GM19455 (cell line): ENCODE measurements at regions not wholly inside any gene's neighbourhood (a gene's known extent, or its start where the extent isn't known, plus 50 kb on each side); places are given as distances from the start of the nearest gene placed in this dataset.
"Not testable (repeated sequence)": the region's sequence is repeated elsewhere in the genome, so short reads cannot be mapped to it uniquely, and the experiment has no call there.

Experiments
- ATAC-seq: cut with Tn5 transposase; IDR thresholded peaks from one replicate; pipeline ENCODE4 v1.9.1; 2021; ENCODE audit not compliant: unreplicated experiment

GRCh38 chr3:70657454-70657853 lies 345.0 kb upstream of the MDFIC2 start:
- ATAC-seq, result no peak

- ATAC-seq, result no peak
These were observed 335.4 kb upstream of the MDFIC2 start for GRCh38 chr3:70647823-70648222.

- ATAC-seq, result no peak
These were observed 334.7 kb upstream of the MDFIC2 start for GRCh38 chr3:70647094-70647493.

GRCh38 chr3:70646635-70647034 lies 334.2 kb upstream of the MDFIC2 start:
- no peak for ATAC-seq

- ATAC-seq, result no peak
These were observed 328.0 kb upstream of the MDFIC2 start for GRCh38 chr3:70640481-70640880.

- no peak for ATAC-seq
These were observed 322.9 kb upstream of the MDFIC2 start for GRCh38 chr3:70635301-70635700.

GRCh38 chr3:70631716-70632307 lies 319.4 kb upstream of the MDFIC2 start:
- no peak for ATAC-seq

GRCh38 chr3:70621451-70621850 lies 309.0 kb upstream of the MDFIC2 start:
- no peak for ATAC-seq

- no peak for ATAC-seq
These were observed 308.5 kb upstream of the MDFIC2 start for GRCh38 chr3:70620956-70621355.

GRCh38 chr3:70620367-70620766 lies 307.9 kb upstream of the MDFIC2 start:
- no peak for ATAC-seq

- no peak for ATAC-seq
These were observed 305.7 kb upstream of the MDFIC2 start for GRCh38 chr3:70618151-70618550.

- ATAC-seq, result not testable (repeated sequence)
These were observed 304.9 kb upstream of the MDFIC2 start for GRCh38 chr3:70617349-70617748.

GRCh38 chr3:70615286-70615685 lies 302.8 kb upstream of the MDFIC2 start:
- no peak for ATAC-seq

- no peak for ATAC-seq
These were observed 301.7 kb upstream of the MDFIC2 start for GRCh38 chr3:70614111-70614510.

- ATAC-seq, result no peak
These were observed 300.5 kb upstream of the MDFIC2 start for GRCh38 chr3:70612920-70613319.

- ATAC-seq, result not testable (repeated sequence)
These were observed 299.3 kb upstream of the MDFIC2 start for GRCh38 chr3:70611667-70612277.

- ATAC-seq, result no peak
These were observed 296.0 kb upstream of the MDFIC2 start for GRCh38 chr3:70608434-70608833.

- no peak for ATAC-seq
These were observed 295.0 kb upstream of the MDFIC2 start for GRCh38 chr3:70607469-70607868.

GRCh38 chr3:70606018-70606417 lies 293.6 kb upstream of the MDFIC2 start:
- no peak for ATAC-seq

- no peak for ATAC-seq
These were observed 290.7 kb upstream of the MDFIC2 start for GRCh38 chr3:70603103-70603502.

- ATAC-seq, result no peak
These were observed 284.9 kb upstream of the MDFIC2 start for GRCh38 chr3:70597312-70597711.

GRCh38 chr3:70583682-70584081 lies 271.2 kb upstream of the MDFIC2 start:
- no peak for ATAC-seq

- ATAC-seq, result no peak
These were observed 270.4 kb upstream of the MDFIC2 start for GRCh38 chr3:70582803-70583202.
